NCI-H2227 treated with DMSO at 0.1 percent for 48 hours (cell line): ENCODE measurements at regions not wholly inside any gene's neighbourhood (a gene's known extent, or its start where the extent isn't known, plus 50 kb on each side); places are given as distances from the start of the nearest gene placed in this dataset.

Experiments used
- DNase-seq: peaks from one replicate; lab custom pipeline; 2025; lab: John Stamatoyannopoulos, UW

GRCh38 chr3:72436863-72437592 lies 411.2 kb downstream of the SHQ1 start:
- DNase-seq = no peak

GRCh38 chr3:72434296-72434695 lies 413.9 kb downstream of the SHQ1 start:
- DNase-seq = no peak

DNA sequence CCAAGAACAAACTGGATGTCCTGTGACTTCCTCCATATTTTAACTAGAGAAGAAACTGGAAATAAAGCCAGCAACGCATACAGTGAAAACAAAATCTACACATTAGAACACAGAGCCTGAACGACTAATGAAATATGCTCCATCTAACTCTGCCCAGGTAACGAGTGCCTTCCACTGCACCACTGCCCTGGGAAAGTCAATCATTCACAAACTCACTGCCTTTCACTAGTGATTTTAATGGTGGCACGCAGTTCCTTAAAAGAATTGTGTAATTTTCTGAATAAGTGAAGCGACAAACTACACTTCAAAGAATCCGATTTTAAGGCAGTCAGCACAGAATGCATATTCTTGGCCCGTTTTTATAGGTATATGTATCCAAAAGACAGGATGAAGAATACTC lies 416.0 kb downstream of the SHQ1 start:
- DNase-seq = no peak

- no peak for DNase-seq
Observed at GRCh38 chr3:72429589-72430353, 418.5 kb downstream of the SHQ1 start.

DNA sequence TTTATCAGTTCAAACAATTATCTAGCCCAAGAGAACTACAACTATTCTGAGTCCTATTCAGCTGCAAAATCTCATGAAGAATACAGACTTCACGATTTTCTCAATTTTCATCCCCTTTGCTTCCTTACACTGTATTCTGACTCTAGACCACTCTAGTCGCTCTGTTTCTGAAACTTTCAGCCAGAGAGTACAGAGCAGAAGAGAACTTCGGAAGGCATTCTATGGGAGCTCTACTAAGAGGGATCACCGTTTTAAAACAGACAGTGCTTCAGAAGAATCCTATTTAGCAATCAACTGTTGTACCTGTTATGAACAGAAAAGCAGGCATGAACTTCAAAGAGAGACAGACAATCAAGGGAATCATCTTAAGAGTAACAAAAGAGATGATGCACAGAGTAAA lies 419.4 kb downstream of the SHQ1 start:
- DNase-seq = no peak

GRCh38 chr3:72427624-72428023 lies 420.6 kb downstream of the SHQ1 start:
- DNase-seq = no peak

DNA sequence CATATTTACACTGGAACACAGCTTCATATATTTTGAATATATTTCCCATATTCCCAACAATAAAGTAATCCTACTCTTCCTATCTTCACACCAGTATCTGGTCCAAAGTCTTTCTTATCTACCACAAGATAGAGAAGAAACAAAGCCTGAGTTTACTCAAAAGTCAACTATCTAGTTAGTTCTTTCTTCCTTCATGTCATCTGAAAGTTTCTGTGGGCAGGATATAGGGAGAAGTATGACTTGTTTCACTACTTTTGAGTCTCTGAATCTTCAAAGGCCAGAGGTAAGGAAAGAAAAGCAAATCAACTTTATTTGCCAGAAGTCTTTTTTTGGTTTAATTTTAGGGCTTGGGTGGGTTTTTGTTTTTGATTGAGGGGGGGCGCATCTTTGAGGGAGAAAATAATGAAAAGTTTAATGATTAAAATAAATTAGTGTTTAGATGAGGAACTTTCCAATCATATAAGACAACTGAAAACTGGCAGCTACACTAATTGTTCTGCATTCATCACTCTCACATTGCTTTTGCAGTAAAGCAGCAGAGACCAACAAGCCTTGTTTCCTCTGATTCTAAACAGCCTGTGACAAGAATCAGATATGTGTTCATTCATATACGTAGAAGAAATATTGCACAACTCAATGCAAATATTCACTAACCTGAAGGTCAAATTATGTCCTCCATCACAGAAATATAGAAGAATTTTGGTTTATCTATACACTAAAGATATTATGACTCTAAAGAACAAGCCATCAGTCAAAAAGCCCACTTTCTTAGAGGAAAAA lies 421.4 kb downstream of the SHQ1 start:
- DNase-seq = no peak

GRCh38 chr3:72423643-72424042 lies 424.6 kb downstream of the SHQ1 start:
- no peak for DNase-seq

GRCh38 chr3:72421786-72422185 lies 426.5 kb downstream of the SHQ1 start:
- DNase-seq = no peak

GRCh38 chr3:72421126-72421525 lies 427.1 kb downstream of the SHQ1 start:
- no peak for DNase-seq

- DNase-seq = no peak
Observed at GRCh38 chr3:72418856-72419255, 429.4 kb downstream of the SHQ1 start.

GRCh38 chr3:72418244-72418643 lies 430.0 kb downstream of the SHQ1 start:
- DNase-seq = no peak

- no peak for DNase-seq
Observed at GRCh38 chr3:72414481-72415016, 433.7 kb downstream of the SHQ1 start.

- DNase-seq = no peak
Observed at GRCh38 chr3:72413228-72413627, 435.0 kb downstream of the SHQ1 start.

GRCh38 chr3:72412340-72412956 lies 435.8 kb downstream of the SHQ1 start:
- no peak for DNase-seq

DNA sequence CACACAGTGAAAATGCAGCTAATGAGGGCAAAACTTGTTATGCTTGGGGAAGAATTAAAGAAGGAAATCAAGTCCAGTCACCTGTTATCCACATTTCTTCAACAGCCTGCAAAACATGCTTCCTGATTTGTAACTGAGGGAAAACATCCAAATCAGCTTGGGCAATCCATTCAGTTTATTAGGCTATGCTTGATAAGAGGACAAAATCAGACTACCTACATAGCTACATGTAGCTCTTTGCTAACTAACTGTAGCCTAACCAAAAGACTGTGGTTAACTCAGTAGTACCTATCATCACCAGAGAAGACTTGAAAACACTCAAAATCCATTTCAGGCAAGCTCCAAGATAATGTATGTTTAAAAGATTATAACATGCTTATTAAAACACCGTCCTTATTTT lies 436.4 kb downstream of the SHQ1 start:
- no peak for DNase-seq

GRCh38 chr3:72411126-72411525 lies 437.1 kb downstream of the SHQ1 start:
- DNase-seq = no peak

- DNase-seq = no peak
Observed at GRCh38 chr3:72408983-72409779, 439.1 kb downstream of the SHQ1 start.

- no peak for DNase-seq
Observed at GRCh38 chr3:72407766-72408165, 440.5 kb downstream of the SHQ1 start.

GRCh38 chr3:72405943-72406566 lies 442.2 kb downstream of the SHQ1 start:
- DNase-seq = no peak
